HEK293T (cell line): ENCODE measurements at regions not wholly inside any gene's neighbourhood (a gene's known extent, or its start where the extent isn't known, plus 50 kb on each side); places are given as distances from the start of the nearest gene placed in this dataset.
A peak's percentile ranks its signal among the peaks of the same experiment; 100 is the strongest.

Experiments
- CTCF ChIA-PET: fragments of 350-600 bp; formaldehyde crosslinking; extraction: SDS; loops from one replicate; lab custom pipeline; 2021; ENCODE audit warnings: antibody characterized with exemption, inconsistent platforms; lab: Yijun Ruan, JAX
- POLR2A ChIA-PET: fragments of 350-600 bp; formaldehyde crosslinking; extraction: SDS; loops from one replicate; lab custom pipeline; 2020; ENCODE audit warnings: antibody characterized with exemption, inconsistent platforms; lab: Yijun Ruan, JAX
- DNase-seq: peaks from one replicate; pipeline ENCODE4 v3.0.0; 2012; ENCODE audit warnings: mixed read lengths; ENCODE audit errors: extremely low spot score
- ARNT ChIP-seq: fragments of 450-650 bp; IDR thresholded peaks from 2 replicates; pipeline ENCODE4 v1.6.1; 2017; ENCODE audit warnings: mild to moderate bottlenecking
- BHLHE40 ChIP-seq: fragments of 450-650 bp; IDR thresholded peaks from 2 replicates; pipeline ENCODE4 v1.6.1; 2016; ENCODE audit warnings: mild to moderate bottlenecking, moderate library complexity, borderline replicate concordance
- CTBP1 ChIP-seq: fragments of 450-650 bp; IDR thresholded peaks from 2 replicates; pipeline ENCODE4 v1.6.1; 2016; ENCODE audit warnings: borderline replicate concordance
- ELF4 ChIP-seq: fragments of 450-650 bp; IDR thresholded peaks from 2 replicates; pipeline ENCODE4 v1.6.1; 2017; ENCODE audit warnings: antibody characterized with exemption
- FOXA1 ChIP-seq: fragments of 450-650 bp; IDR thresholded peaks from 2 replicates; pipeline ENCODE4 v1.6.1; 2016; ENCODE audit warnings: mild to moderate bottlenecking
- FOXK2 ChIP-seq: fragments of 450-650 bp; IDR thresholded peaks from 2 replicates; pipeline ENCODE4 v1.6.1; 2016; ENCODE audit warnings: mild to moderate bottlenecking
- FOXM1 ChIP-seq: fragments of 450-650 bp; IDR thresholded peaks from 2 replicates; pipeline ENCODE4 v1.6.1; 2017; ENCODE audit warnings: mild to moderate bottlenecking, borderline replicate concordance
- HDGF ChIP-seq: fragments of 450-650 bp; IDR thresholded peaks from 2 replicates; pipeline ENCODE4 v1.6.1; 2017; ENCODE audit warnings: antibody characterized with exemption, borderline replicate concordance
- L3MBTL2 ChIP-seq: fragments of 450-650 bp; conservative IDR thresholded peaks from 2 replicates; pipeline ENCODE4 v1.6.1; 2016; ENCODE audit warnings: mild to moderate bottlenecking
- LEF1 ChIP-seq: fragments of 450-650 bp; IDR thresholded peaks from 2 replicates; pipeline ENCODE4 v1.6.1; 2017; ENCODE audit warnings: mild to moderate bottlenecking, borderline replicate concordance
- NFRKB ChIP-seq: fragments of 450-650 bp; IDR thresholded peaks from 2 replicates; pipeline ENCODE4 v1.6.1; 2016; ENCODE audit warnings: mild to moderate bottlenecking, moderate library complexity
- SP1 ChIP-seq: fragments of 450-650 bp; IDR thresholded peaks from 2 replicates; pipeline ENCODE4 v1.6.1; 2017
- SUZ12 ChIP-seq: fragments of 450-650 bp; IDR thresholded peaks from 2 replicates; pipeline ENCODE4 v1.6.1; 2016; ENCODE audit warnings: mild to moderate bottlenecking
- TARDBP ChIP-seq: fragments of 450-650 bp; IDR thresholded peaks from 2 replicates; pipeline ENCODE4 v1.6.1; 2016
- ZNF384 ChIP-seq: fragments of 450-650 bp; IDR thresholded peaks from 2 replicates; pipeline ENCODE4 v1.6.1; 2016
- TF ChIP-seq, protein P1 (sequence below): fragments of 450-650 bp; IDR thresholded peaks from 2 replicates; pipeline ENCODE4 v1.6.1; 2016

- CTCF ChIA-PET = interaction anchor here (0.6 to 3.0 kb wide), 5 partner anchors 57 to 323 kb away, joined by 3 to 14 read pairs (median 4); partner anchors contain the start of gene PCDH1
- POLR2A ChIA-PET = no interaction called here
- TF ChIP-seq, protein P1, sequence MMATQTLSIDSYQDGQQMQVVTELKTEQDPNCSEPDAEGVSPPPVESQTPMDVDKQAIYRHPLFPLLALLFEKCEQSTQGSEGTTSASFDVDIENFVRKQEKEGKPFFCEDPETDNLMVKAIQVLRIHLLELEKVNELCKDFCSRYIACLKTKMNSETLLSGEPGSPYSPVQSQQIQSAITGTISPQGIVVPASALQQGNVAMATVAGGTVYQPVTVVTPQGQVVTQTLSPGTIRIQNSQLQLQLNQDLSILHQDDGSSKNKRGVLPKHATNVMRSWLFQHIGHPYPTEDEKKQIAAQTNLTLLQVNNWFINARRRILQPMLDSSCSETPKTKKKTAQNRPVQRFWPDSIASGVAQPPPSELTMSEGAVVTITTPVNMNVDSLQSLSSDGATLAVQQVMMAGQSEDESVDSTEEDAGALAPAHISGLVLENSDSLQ = no peak
- TF ChIP-seq ELF4 = no peak
- peak; percentile 25 for DNase-seq
Measured at GRCh38 chr5:141758310-141758998, 76.4 kb upstream of the ARAP3 start.

DNA sequence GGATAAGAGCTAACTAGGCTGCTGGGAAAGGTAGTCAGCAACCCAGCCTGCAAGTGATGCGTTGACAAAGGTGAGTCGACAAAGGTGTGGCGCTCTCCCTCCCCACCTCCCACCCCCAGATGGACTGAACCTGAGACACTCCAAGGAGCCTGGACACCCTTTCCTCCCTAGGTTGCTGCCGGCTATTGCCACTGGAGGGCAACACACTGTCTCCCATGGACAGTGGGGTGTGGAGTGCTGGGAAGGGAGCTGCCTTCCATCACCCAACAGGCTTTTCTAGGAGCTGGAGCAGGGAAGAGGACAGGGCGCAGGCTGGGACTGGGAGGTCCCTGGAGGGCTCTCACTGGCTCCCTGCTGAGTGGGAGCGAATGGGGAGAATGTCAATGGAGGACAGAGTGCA is 75.4 kb upstream of the ARAP3 start:
- peak; percentile 50 for DNase-seq
- TF ChIP-seq FOXK2 = no peak
- TF ChIP-seq FOXA1 = no peak
- no peak for TF ChIP-seq BHLHE40
- TF ChIP-seq FOXM1 = no peak
- TF ChIP-seq NFRKB = no peak
- no peak for TF ChIP-seq LEF1
- TF ChIP-seq, protein P1 = no peak
- TF ChIP-seq SP1 = no peak
- no peak for TF ChIP-seq ELF4
- TF ChIP-seq L3MBTL2 = no peak
- CTCF ChIA-PET = interaction anchor here (0.6 to 3.0 kb wide), 12 partner anchors 14 to 647 kb away, joined by 3 to 14 read pairs (median 4); partner anchors contain the start of genes DIAPH1 and PCDH1
- POLR2A ChIA-PET = no interaction called here

DNA sequence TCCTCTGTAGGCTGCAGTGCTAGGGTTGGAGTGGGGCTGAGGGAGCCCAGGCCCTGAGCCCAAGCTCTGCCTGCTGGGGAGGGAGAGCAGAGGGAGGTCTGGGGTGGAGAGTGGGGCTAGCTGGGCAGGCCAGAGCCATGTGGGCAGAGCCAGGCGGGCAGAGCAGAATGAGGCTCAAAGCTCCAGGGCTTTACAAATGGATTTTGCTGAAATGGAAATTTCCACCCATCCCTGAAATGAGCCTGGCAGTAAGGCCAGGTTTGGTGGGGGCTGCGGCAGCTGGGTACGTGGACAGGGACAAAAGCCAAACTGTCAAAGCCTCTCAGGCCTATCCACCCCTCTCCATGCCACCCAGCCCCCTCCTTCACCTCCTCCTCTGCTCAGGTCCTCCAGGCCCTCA is 74.2 kb upstream of the ARAP3 start:
- ChIA-PET POLR2A (no interaction called here), CTCF (interaction anchor here (1.1 kb wide), 1 partner anchor 10 kb away, joined by 4 read pairs; no protein-coding TSS in a partner anchor)
- TF ChIP-seq FOXK2 = no peak
- no peak for TF ChIP-seq FOXM1
- no peak for TF ChIP-seq ARNT
- no peak for TF ChIP-seq L3MBTL2
- TF ChIP-seq TARDBP = no peak

GRCh38 chr5:141753971-141754713 is 72.1 kb upstream of the ARAP3 start:
- DNase-seq = peak; percentile 49
- ChIA-PET POLR2A (no interaction called here), CTCF (interaction anchor here (0.6 kb wide), 1 partner anchor 1765 kb away, joined by 3 read pairs; no protein-coding TSS in a partner anchor)
- TF ChIP-seq L3MBTL2 (no peak), FOXA1 (no peak), NFRKB (no peak), CTBP1 (no peak), ZNF384 (no peak), ARNT (no peak), FOXK2 (no peak), LEF1 (no peak), BHLHE40 (no peak), FOXM1 (no peak), TARDBP (no peak), SUZ12 (no peak), SP1 (no peak), ELF4 (no peak)
- TF ChIP-seq, protein P1 = no peak

More for the DNA sequence above, 74.2 kb upstream of the ARAP3 start:
- DNase-seq = no peak

DNA sequence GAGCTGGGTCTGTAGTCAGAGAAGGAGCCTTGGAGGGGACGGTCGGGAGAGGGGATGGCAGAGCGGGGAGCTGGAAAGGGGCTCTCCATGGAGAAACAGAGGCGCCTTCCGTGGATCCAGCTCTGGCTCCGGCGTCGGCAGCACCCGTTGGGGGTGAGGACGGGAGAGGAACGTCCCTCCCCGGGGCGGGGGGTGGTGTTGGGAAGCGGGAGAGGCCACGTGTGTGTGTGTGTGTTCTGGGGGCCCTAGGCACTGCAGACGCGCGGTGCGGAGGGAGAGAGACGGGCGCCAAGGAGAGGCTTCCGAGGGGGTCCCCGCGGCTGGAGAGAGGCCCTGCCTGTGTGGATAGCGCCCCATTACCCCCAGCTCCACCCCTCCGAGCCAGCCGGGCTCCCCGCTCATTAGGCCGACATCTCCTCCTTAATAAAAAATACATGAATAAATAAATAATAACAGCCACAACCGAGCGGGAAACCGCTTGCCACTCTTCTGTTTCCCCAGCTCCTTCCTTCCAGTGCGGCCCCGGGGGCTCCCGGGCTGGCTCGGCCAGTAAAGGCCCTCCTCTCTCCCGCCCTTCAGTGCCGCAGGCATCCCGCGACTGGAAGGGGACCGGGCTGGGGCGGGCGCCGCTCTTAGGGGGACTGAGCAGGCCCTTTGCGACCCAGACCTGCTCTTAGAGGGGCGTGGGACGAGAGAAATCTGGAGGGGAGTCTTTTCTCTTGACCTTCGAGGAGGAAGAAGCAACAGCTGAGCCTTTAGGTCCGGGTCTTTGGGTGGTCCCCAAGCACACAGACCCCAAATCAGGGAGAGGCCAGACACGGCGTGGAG is 71.3 kb upstream of the ARAP3 start:
- DNase-seq = no peak
- TF ChIP-seq ELF4 (no peak), BHLHE40 (no peak), ARNT (no peak), HDGF (no peak), FOXK2 (no peak), FOXM1 (no peak), FOXA1 (no peak), LEF1 (no peak), ZNF384 (no peak)
- TF ChIP-seq, protein P1 = no peak
- ChIA-PET POLR2A (interaction anchor here (1.0 kb wide), 1 partner anchor 17 kb away, joined by 3 read pairs; no protein-coding TSS in a partner anchor), CTCF (interaction anchor here (1.0 kb wide), 1 partner anchor 127 kb away, joined by 6 read pairs; no protein-coding TSS in a partner anchor)
